ENCODE measurements at regions not wholly inside any gene's neighbourhood (a gene's known extent, or its start where the extent isn't known, plus 50 kb on each side); places are given as distances from the start of the nearest gene placed in this dataset.

DNA sequence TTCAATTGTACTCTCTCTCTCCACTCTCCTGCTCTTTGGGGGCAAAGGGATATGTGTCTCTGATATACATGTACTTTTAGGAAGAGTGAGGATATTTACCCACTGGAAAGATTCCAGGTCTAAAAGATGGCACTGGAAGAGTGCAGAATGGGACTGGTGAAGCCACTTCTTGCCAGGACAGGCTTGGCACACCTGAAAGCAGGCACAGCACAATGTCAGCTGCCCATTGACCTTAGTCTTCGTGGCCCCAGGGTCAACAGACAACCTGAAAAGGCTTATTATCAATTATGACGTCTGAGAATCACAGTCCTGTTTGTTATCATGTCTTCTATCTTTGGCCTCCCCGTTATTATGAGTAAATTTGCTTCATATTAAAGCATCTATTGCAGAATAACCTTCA, 86.7 kb upstream of the PAK3 start:
- TF ChIP-seq, protein P1, sequence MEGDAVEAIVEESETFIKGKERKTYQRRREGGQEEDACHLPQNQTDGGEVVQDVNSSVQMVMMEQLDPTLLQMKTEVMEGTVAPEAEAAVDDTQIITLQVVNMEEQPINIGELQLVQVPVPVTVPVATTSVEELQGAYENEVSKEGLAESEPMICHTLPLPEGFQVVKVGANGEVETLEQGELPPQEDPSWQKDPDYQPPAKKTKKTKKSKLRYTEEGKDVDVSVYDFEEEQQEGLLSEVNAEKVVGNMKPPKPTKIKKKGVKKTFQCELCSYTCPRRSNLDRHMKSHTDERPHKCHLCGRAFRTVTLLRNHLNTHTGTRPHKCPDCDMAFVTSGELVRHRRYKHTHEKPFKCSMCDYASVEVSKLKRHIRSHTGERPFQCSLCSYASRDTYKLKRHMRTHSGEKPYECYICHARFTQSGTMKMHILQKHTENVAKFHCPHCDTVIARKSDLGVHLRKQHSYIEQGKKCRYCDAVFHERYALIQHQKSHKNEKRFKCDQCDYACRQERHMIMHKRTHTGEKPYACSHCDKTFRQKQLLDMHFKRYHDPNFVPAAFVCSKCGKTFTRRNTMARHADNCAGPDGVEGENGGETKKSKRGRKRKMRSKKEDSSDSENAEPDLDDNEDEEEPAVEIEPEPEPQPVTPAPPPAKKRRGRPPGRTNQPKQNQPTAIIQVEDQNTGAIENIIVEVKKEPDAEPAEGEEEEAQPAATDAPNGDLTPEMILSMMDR (IDR thresholded peaks at IDR 0.05) = no peak
- TF ChIP-seq POLR2A (IDR thresholded peaks at IDR 0.05) = no peak

All from ovary (tissue), 3 donors.